GM13977 (cell line): ENCODE measurements at regions not wholly inside any gene's neighbourhood (a gene's known extent, or its start where the extent isn't known, plus 50 kb on each side); places are given as distances from the start of the nearest gene placed in this dataset.

Experiments used
- DNase-seq: peaks from one replicate; pipeline ENCODE4 v3.0.0; 2012; ENCODE audit warnings: low spot score
- CTCF ChIP-seq: IDR thresholded peaks from 2 replicates; pipeline ENCODE4 v1.5.1; 2012; ENCODE audit warnings: mild to moderate bottlenecking, control low read depth; ENCODE audit not compliant: insufficient read depth; ENCODE audit errors: extremely low read depth, missing control alignments
- in situ Hi-C: fragments of 300-500 bp; cut with MboI; formaldehyde crosslinking; loops from one replicate; pipeline ENCODE4 v1.12.0; 2022; ENCODE audit warnings: low sequenced_read_pairs, low pct_unique_long_range_greater_than_20kb, mixed read lengths, inconsistent platforms; ENCODE audit not compliant: unreplicated experiment

GRCh38 chr2:128793404-128793803, 474.7 kb upstream of the HS6ST1 start:
- TF ChIP-seq CTCF: no peak
- DNase-seq: no peak
- in situ Hi-C loops: no loop called here

- in situ Hi-C loops: no loop called here
- TF ChIP-seq CTCF: no peak
- DNase-seq: no peak
Measured at GRCh38 chr2:128794285-128794684, 475.6 kb upstream of the HS6ST1 start.

GRCh38 chr2:128796321-128796720, 477.7 kb upstream of the HS6ST1 start:
- in situ Hi-C loops: no loop called here

GRCh38 chr2:128797092-128797491, 478.4 kb upstream of the HS6ST1 start:
- in situ Hi-C loops: no loop called here
- TF ChIP-seq CTCF: no peak
- no peak for DNase-seq

More at GRCh38 chr2:128796321-128796720, 477.7 kb upstream of the HS6ST1 start:
- no peak for DNase-seq
- no peak for TF ChIP-seq CTCF

- no peak for TF ChIP-seq CTCF
Measured at GRCh38 chr2:128797533-128797932, 478.9 kb upstream of the HS6ST1 start.

GRCh38 chr2:128797937-128798336, 479.3 kb upstream of the HS6ST1 start:
- in situ Hi-C loops: no loop called here
- DNase-seq: peak; percentile 30
- no peak for TF ChIP-seq CTCF

More at GRCh38 chr2:128797533-128797932, 478.9 kb upstream of the HS6ST1 start:
- no peak for DNase-seq
- in situ Hi-C loops: no loop called here
